HG03575 (cell line): ENCODE measurements at regions not wholly inside any gene's neighbourhood (a gene's known extent, or its start where the extent isn't known, plus 50 kb on each side); places are given as distances from the start of the nearest gene placed in this dataset.
"Not testable (repeated sequence)": the region's sequence is repeated elsewhere in the genome, so short reads cannot be mapped to it uniquely, and the experiment has no call there.

ENCODE experiments used
- ATAC-seq: cut with Tn5 transposase; IDR thresholded peaks from one replicate; pipeline ENCODE4 v1.9.1; 2021; ENCODE audit not compliant: unreplicated experiment, insufficient number of reproducible peaks, low FRiP score; ENCODE audit errors: extremely low read depth

DNA sequence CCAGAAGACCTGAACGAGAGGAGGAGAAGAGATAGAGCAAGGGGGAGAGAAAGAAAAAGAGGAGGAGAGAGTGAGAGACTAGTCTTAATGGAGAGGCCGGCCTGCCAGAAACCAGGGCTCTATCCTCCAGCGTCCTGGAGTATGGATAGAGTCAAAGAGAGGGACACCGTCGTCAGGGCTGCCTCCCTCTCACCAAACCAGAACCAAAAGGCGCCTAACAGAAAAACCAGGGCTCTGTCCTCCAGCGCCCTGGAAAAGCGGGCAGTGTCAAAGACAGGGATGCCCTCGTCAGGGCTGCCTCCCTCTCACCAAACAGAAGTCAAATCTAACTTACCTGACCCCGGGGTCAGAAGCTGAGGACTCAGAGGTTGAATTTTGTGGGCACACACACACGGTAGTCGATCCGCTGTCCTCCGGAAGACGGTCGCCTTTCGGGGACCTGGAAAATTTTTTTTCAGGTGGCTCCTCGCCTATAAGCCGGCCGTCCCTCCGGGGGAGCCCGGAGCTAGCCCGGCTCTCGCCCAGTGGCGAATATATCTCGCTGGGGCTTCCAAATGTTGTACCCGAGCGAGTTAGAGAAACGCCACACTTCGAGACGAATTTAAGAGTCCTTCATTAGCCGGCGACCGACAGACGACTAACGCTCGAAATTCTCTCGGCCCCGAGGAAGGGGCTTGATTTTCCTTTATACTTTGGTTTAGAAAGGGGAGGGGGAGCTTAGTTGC lies 148.2 kb downstream of the TRIM27 start:
- ATAC-seq = no peak

DNA sequence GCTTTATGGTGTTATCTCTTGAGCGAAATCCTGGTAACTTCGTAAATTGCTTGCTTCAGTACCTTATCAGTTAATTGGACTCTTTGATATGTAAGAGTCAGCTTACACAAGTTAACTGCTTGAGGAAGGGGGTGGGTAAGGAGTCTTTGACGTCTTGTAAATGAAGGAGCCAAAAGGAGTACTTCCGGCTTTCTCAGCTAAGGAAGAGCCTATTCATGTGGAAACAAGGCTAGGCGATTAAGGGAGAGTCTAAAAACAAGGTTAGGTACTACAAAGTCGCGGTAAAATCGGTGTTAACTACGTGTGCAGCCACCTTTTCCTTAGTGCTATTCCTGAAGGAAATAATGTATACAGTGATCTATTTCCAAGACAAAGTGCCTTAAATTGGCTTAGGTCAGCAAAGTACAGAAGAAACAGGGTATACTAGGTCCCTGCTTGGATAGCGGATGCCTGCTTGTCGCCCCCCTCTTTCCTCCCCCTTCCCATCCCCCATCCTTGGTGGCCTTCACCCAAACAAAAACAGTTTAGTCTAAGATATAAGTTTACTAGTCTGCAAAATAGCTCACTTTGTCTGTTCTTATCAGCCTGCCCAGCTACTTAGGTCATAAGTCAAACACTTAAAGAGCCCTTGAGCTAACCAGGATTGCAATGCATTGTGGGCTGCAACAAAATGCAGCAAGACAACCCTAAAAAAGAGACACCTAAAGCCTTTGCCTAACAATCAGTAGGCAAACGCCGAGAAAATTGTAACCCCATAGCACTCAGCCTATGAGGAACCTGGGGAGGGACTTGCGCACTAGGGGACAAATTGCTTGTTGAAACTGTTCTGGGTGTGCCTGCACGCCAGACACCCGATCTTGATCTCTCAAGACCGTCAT lies 147.3 kb downstream of the TRIM27 start:
- no peak for ATAC-seq

DNA sequence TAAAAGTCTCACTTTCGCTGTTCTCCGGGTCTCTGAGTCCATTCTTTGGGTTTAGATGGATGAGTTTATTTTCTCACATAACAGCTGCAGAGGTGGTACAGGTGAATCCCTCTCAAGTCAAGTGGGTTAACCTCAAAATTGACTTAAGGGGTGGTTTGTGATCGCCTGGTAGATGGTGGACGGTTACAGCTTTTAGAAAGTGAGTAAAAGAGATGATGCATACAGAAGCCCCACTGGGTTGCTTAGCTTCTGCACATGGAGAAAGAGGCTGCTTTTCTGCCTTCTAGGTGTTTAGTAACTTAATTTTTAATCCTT lies 146.7 kb downstream of the TRIM27 start:
- ATAC-seq = no peak

DNA sequence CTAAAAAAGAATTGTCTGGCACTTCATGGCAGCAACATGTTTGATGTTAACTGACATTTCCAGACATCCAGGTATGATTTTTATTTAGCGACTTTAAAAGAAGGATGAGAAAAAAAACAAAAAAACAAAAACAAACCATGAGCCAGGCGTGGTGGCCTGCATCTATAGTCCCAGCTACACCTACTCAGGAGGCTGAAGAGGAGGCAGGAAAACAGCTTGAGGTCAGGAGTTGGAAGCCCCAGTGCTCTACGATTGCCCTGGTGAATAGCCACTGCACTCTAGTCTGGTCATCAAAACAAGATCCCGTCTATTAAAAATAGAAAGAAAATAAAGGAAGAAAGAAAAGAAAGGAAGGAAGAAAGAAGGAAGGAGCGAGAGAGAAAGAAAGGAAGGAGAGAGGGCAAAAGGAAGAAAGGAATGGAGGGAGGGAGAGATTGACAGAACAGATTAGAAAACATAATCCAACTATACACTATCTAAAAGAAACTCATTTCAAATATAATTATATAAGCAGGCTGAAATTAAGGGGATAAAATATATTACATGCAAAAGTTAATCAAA lies 141.6 kb downstream of the TRIM27 start:
- no peak for ATAC-seq

DNA sequence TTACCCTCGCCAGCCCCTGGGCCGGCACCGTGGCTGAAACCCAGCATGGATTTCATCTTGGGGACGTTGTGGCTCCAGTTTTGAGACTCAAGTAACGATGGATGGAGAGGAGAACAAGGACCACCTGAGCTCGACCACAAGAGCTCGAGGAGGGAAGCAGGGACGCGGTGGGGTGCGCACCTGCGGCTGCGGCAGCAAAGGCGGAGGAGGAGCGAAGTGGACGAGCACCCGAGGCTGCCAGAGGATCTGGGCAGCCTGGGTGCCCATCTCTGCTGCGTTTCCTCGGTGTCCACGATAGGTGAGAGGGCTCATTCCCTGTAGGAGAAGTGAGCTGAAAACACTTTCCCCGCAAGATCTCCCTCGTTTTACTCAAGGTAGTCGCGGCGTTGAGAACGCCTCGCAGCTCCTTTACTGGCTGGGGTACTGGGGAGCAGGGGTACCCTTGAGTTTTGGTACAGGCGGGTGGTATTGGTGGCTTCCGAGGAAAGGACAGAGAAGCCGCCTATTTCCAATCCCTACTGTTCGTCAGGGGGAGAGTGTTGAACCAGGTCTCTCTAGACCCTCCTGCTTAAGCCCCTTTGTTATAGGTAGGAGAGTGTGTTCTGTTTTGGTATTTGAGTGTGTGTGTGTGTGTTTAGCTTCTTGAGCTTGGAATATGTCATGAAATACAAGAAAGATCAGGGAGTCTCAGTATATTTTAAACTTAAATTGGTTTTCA lies 137.7 kb downstream of the TRIM27 start:
- ATAC-seq = no peak

DNA sequence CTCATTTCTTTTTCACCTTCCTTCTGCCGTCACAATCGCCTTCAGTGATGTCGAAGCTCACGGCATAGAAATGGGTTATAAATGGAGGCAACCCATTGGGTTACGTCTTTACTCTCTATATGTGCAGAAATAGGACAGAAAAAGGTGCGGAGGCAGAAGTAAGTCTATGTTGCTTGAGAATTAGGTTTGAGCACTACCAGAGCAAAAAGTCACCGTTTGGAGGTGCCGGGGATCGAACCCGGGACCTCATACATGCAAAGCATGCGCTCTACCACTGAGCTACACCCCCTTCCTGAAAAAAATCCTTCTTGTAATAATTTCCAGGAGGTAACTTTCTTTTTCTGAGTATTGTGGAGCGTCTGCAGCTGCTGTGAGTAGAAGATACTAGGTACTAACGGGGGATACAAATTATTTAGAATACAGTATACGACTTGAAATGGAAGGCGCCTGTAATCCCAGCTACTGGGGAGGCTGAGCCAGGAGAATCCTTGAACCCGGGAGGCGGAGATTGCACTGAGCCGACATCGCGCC lies 134.2 kb downstream of the TRIM27 start:
- ATAC-seq = no peak

DNA sequence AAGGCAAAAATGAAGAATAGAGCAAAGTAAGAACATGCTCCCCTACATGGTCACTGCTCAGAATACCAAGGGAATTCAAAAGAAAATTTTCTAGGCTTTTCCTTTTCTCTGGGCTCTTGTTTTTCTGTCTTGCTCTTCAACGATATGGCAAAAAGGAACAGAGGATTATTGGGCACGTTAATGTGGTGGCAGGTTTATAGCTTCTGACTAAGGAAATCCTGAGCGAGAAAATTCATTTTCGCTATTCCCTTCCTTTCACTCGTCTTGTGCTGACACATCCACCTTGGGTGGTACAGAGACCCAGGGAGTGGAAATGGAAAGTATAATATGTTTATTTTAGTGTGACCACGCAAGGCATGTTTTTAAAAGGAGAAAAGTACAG lies 132.8 kb downstream of the TRIM27 start:
- ATAC-seq = no peak

DNA sequence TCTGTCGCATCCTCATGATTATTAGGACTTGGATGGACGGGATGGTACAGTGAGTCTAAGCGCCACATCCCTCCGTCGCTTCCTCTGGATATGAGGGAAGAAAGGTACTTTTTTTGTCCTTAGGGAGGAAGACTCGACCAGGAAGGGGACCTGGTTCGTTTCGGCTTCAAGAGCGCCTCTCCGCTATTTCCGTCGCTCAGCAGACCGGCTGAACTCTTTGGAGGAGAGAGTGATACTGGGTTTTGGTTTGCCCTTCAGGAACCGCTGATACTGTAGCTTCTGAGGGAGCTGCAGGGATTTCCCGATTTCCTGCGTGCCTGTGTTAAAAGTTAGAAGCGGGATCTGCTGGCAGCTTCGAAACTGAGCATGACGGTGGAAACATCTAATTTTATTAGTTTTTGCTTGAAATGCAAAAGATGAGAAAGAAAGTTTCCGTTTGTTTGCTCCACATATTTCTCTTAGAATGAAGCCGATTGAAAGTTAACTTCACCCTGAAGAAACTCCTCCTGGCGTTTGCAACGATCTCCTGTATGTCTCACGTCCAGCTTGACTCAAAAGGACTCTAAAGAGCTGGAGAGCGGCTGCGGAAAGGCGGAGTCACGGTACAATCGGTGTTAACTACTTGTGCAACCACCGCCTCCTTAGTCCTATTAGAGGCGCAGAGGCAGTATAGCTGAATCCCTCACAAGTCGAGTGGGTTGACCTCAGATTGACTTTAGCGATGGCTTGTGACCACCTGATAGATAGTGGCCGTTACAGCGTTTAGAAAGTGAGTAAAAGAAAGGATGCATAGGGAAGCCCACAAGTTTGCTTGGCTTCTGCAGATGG lies 129.4 kb downstream of the TRIM27 start:
- ATAC-seq = no peak

DNA sequence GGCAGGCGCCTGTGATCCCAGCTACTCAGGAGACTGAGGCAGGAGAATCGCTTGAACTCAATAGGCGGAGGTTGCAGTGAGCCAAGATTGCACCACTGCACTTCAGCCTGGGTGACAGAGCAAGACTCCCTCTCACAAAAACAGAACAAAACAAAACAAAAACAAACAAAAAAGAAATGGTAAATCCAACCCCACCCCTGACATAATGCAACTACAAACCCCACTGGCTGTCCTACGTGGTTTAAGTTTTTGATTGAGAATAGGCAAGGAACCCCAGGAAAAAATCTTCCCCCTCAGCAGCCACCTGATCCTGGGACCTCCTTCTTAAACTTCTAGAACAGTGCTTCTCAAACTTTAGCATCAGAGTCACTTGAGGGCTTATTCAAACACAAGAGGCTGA lies 123.1 kb downstream of the TRIM27 start:
- not testable (repeated sequence) for ATAC-seq

DNA sequence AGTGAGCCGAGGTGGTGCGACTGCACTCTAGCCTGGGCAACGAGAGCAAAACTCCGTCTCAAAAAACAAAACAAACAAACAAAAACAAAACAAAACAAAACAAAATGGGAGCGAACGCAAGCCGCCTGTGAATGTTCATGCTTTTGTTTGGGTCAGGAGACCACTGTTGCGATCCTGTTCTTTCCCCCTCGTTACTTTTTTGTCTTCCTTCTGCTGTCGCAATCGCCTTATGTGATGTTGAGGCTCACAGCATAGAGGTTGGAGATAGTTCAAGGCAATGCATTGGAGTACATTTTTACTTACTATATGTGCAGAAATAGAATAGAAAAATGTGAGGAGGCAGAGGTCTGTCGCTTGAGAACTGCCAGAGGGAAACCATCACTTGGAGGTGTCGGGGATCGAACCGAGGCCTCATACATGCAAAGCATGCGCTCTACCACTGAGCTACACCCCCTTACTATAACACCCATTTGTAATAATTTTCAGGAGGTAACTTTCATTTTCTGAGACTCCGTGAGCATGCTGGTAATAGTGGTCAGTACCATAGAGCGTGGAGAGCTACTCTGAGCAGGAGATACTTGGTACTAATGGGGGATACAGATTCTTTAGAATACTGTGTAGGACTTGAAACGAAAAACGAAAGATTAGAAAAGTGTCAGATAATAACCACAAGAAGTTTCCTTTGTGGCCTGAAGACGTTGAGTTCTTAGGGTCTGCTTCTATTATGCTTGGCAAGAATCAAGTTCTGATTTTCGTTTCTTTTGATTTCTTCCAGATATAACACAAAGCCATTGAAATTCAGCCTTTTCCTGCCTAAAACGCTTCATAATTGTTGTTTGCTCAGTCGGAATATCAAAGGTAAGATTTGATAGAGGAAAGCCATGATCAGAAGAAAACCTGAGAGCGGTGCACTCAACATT lies 121.1 kb downstream of the TRIM27 start:
- ATAC-seq = peak; percentile 57

DNA sequence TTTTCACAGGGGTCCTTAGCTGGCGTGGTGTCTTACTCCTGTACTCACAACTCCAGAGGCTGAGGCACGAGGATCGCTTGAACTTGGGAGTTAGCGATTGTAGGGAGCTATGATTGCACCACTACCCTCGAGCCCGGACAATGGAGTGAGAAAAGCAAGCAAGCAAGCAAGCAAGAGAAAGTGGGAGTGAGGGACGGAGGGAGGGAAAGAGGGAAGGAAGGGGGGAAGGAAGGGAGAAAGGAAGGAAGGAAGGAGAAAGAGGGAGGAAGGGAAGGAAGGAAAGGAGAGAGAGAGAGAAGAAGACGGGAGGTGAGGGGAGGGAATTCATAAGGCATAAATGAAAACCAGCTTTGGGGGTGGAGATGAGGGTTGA lies 120.5 kb downstream of the TRIM27 start:
- no peak for ATAC-seq

DNA sequence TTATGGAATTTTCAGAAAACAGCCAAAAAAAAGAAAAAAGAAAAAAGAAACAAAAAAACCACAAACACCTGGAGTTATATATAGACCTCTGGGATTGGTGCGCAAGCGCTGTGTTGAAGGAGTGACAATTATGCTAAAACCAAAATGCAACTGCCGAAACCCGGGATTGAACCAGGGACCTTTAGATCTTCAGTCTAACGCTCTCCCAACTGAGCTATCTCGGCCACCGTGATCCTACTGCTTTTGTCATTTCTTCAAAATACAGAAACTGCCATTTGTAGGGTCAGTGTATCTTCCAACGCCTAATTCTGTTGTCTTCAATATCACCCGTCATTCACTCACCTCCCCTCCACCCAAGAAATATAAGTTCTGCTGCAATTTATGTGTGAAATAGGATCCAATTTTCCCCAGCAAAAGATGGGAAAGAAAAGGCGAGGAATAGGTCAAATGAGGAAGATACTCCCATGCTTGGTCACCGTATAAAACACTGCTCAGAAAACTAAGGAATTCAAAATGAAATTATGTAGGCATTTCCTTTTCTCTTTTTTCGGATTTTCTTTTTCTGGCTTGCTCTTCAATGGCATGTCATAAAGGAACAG lies 116.0 kb downstream of the TRIM27 start:
- no peak for ATAC-seq

DNA sequence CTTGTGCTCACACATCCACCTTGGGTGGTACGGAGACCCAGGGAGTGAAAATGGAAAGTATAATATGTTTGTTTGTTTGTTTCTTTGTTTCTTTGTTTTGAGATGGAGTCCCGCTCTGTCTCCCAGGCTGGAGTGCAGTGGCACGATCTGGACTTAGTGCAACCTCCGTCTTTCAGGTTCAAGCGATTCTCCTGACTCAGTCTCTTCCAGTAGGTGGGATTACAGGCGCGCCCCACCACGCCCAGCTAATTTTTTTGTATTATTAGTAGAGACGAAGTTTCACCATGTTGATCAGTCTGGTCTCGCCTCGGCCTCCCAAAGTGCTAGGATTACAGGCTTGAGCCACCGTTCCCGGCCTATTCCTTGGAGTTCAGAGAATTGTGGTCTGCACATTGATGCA lies 115.4 kb downstream of the TRIM27 start:
- ATAC-seq = no peak

DNA sequence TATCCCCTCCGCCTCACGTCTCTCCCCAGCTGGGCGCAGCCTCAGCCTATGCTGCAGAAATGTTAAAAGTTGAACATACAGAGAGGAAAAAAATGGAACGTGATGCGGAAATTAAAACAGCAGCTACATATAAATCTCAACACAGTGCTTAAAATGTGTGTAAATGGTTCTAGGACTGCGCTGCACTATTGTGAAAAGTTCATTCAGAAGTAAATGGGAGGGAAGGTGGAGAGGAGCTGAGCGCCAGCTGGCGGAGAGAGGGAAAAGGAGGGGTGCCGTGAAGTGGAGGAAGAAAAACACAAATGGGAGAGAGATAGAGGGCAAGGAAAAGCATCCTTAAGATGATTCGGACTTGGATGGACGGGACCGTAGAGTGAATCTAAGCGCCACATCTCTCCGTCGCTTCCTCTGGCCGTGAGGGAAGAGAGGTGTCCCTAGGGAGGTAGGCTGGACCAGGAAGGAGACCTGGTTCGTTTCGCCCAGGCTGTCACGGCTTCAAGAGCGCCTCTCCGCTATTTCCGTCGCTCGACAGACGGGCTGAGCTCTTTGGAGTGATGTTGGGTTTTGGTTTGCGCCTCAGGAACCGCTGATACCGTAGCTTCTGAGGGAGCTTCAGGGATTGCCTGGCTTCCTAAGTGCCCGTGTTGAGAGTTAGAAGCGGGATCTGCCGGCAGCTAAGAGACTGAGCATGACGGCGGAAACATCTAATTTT lies 113.7 kb downstream of the TRIM27 start:
- ATAC-seq = no peak

DNA sequence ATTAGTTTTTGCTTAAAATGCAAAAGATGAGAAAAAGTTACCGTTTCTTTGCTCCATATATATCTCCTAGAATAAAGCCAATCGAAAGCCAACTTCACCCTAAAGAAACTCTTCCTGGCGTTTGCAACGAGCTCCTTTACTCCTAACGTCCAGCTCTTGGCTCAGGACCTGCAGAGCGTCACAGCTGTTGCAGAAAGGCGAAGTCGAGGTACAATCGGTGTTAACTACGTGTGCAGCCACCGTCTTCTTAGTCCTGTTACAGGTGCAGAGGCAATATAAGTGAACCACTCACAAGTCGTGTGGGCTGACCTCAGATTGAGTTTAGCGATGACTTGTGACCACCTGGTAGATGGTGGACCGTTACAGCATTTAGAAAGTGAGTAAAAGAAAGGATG lies 113.1 kb downstream of the TRIM27 start:
- no peak for ATAC-seq

DNA sequence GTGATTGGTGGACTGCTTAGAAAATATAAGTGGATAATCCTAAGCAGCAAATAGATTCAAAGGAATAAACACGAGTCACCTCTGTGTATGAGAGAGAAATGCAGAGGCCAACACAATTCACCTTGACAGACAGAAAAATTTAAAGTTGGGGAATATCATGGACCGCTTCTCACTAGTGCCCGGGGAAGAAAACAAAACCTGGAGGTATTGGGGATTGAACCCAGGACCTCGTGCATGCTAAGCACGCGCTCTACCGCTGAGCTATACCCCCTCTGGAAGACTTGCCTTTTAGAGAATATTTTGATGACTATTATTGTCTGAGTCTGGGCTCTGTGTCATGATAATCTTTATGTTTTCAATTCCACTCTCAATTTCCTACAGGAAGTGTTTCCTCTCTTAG lies 111.9 kb downstream of the TRIM27 start:
- ATAC-seq = no peak
